ENCODE measurements at regions not wholly inside any gene's neighbourhood (a gene's known extent, or its start where the extent isn't known, plus 50 kb on each side); places are given as distances from the start of the nearest gene placed in this dataset.

- TF ChIP-seq CTCF (IDR thresholded peaks at IDR 0.05): no peak
- no peak for TF ChIP-seq POLR2A (IDR thresholded peaks at IDR 0.05)
These were observed 215.0 kb downstream of the BMP4 start for GRCh38 chr14:53741479-53742232.

Measured in ovary (tissue), 3 donors.